HEK293 (cell line): ENCODE measurements at regions not wholly inside any gene's neighbourhood (a gene's known extent, or its start where the extent isn't known, plus 50 kb on each side); places are given as distances from the start of the nearest gene placed in this dataset.

Experiments
- CTCF ChIA-PET: fragments of 350-600 bp; formaldehyde crosslinking; extraction: SDS; loops from one replicate; lab custom pipeline; 2021; ENCODE audit warnings: antibody characterized with exemption; lab: Yijun Ruan, JAX
- POLR2A ChIA-PET: fragments of 300-600 bp; formaldehyde crosslinking; extraction: SDS; loops from one replicate; lab custom pipeline; 2020; ENCODE audit warnings: antibody characterized with exemption, inconsistent platforms; lab: Yijun Ruan, JAX
- H3K27ac ChIP-seq: fragments of 200-500 bp; sonication (Bioruptor generic); 2 replicates; pipeline ENCODE4 v1.5.1; 2014; ENCODE audit warnings: low read depth, low read length, control low read depth, inconsistent platforms; ENCODE audit errors: extremely low read depth
- H3K36me3 ChIP-seq, 2 experiments: fragments of 200-500 bp in 1 of 2; sonication (Bioruptor generic) in 1 of 2; 1 replicate in 1 of 2; 2 replicates in 1 of 2; pipeline ENCODE4 v1.5.1; 2014 to 2017; ENCODE audit warnings: inconsistent platforms in 2 of 2, low read length in 2 of 2; ENCODE audit not compliant: control insufficient read depth in 2 of 2, insufficient read depth in 1 of 2
- H3K4me1 ChIP-seq: fragments of 200-500 bp; sonication (Bioruptor generic); 2 replicates; pipeline ENCODE4 v1.5.1; 2014; ENCODE audit warnings: mild to moderate bottlenecking, low read length, inconsistent platforms; ENCODE audit not compliant: control insufficient read depth, insufficient read depth
- H3K4me3 ChIP-seq: 2 replicates; pipeline ENCODE4 v1.5.1; 2011; ENCODE audit warnings: low read depth, mild to moderate bottlenecking, control low read depth, low read length, moderate library complexity
- H3K9me3 ChIP-seq: fragments of 200-500 bp; sonication (Bioruptor generic); 2 replicates; pipeline ENCODE4 v1.5.1; 2014; ENCODE audit warnings: low read depth, low read length, inconsistent platforms; ENCODE audit not compliant: control insufficient read depth, insufficient read depth
- PATZ1 ChIP-seq: fragments of 450-650 bp; formaldehyde crosslinking; IDR thresholded peaks from 2 replicates; pipeline ENCODE4 v1.5.1; 2016; ENCODE audit warnings: missing biosample characterization, missing genetic modification characterization
- PRDM1 ChIP-seq: fragments of 450-650 bp; formaldehyde crosslinking; IDR thresholded peaks from 2 replicates; pipeline ENCODE4; 2016; ENCODE audit warnings: missing biosample characterization, missing genetic modification characterization
- PRDM2 ChIP-seq: fragments of 450-650 bp; formaldehyde crosslinking; IDR thresholded peaks from 2 replicates; pipeline ENCODE4 v1.5.1; 2016; ENCODE audit warnings: missing biosample characterization, missing genetic modification characterization, borderline replicate concordance
- SETDB1 ChIP-seq: IDR thresholded peaks from one replicate; pipeline ENCODE4 v1.6.1; 2017; ENCODE audit warnings: mild to moderate bottlenecking, low read length, moderate library complexity, mixed read lengths; ENCODE audit not compliant: insufficient read length
- WT1 ChIP-seq: fragments of 450-650 bp; formaldehyde crosslinking; IDR thresholded peaks from 2 replicates; pipeline ENCODE4 v1.5.1; 2016; ENCODE audit warnings: missing biosample characterization, missing genetic modification characterization
- ZBTB20 ChIP-seq: fragments of 450-650 bp; formaldehyde crosslinking; IDR thresholded peaks from 2 replicates; pipeline ENCODE4 v1.5.1; 2016; ENCODE audit warnings: missing biosample characterization, missing genetic modification characterization
- ZFP69B ChIP-seq: fragments of 450-650 bp; formaldehyde crosslinking; IDR thresholded peaks from 2 replicates; pipeline ENCODE4 v1.5.1; 2016; ENCODE audit warnings: missing biosample characterization, missing genetic modification characterization
- ZNF169 ChIP-seq: fragments of 450-650 bp; formaldehyde crosslinking; IDR thresholded peaks from 2 replicates; pipeline ENCODE4 v1.5.1; 2016; ENCODE audit warnings: missing biosample characterization, missing genetic modification characterization
- ZNF354C ChIP-seq: fragments of 450-650 bp; formaldehyde crosslinking; IDR thresholded peaks from 2 replicates; pipeline ENCODE4 v1.5.1; 2016; ENCODE audit warnings: missing biosample characterization, missing genetic modification characterization, low read depth, borderline replicate concordance
- ZNF660 ChIP-seq: fragments of 450-650 bp; IDR thresholded peaks from 2 replicates; pipeline ENCODE4 v1.5.1; 2018; ENCODE audit warnings: missing biosample characterization, mild to moderate bottlenecking, missing genetic modification characterization
- TF ChIP-seq, protein P1 (sequence below): fragments of 450-650 bp; formaldehyde crosslinking; IDR thresholded peaks from 2 replicates; pipeline ENCODE4 v1.5.1; 2016; ENCODE audit warnings: missing biosample characterization, missing genetic modification characterization
- TF ChIP-seq, protein P2 (sequence below): fragments of 450-650 bp; formaldehyde crosslinking; IDR thresholded peaks from 2 replicates; pipeline ENCODE4 v1.5.1; 2016; ENCODE audit warnings: missing biosample characterization, missing genetic modification characterization, low read depth
- TF ChIP-seq, protein P3 (sequence below): fragments of 450-650 bp; formaldehyde crosslinking; IDR thresholded peaks from 2 replicates; pipeline ENCODE4 v1.5.1; 2016; ENCODE audit warnings: missing biosample characterization, missing genetic modification characterization

DNA sequence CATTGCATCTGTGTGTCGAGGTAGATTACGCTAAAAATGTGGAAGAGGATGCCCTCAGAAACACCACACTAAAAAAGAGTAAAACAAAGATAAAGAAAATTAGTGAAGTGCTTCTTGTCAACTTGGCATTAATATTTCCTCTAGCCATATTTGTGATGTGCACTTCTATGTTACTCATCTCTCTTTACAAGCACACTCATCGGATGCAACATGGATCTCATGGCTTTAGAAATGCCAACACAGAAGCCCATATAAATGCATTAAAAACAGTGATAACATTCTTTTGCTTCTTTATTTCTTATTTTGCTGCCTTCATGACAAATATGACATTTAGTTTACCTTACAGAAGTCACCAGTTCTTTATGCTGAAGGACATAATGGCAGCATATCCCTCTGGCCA, 79.0 kb upstream of the SCIN start:
- no peak overlapping the region for H3K4me3 ChIP-seq
- ChIA-PET CTCF (interaction anchor here (0.6 to 2.5 kb wide), 13 partner anchors 28 to 669 kb away, joined by 3 to 123 read pairs (median 8); partner anchors contain the start of gene VWDE), POLR2A (no interaction called here)
- TF ChIP-seq, protein P1, sequence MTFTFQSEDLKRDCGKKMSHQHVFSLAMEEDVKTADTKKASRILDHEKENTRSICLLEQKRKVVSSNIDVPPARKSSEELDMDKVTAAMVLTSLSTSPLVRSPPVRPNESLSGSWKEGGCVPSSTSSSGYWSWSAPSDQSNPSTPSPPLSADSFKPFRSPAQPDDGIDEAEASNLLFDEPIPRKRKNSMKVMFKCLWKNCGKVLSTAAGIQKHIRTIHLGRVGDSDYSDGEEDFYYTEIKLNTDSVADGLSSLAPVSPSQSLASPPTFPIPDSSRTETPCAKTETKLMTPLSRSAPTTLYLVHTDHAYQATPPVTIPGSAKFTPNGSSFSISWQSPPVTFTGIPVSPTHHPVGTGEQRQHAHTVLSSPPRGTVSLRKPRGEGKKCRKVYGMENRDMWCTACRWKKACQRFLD (tag by site-specific recombination), result no peak
- TF ChIP-seq WT1 (tag by site-specific recombination) (no peak), PRDM2 (tag by site-specific recombination) (no peak), PRDM1 (tag by site-specific recombination) (no peak), SETDB1 (no peak), ZFP69B (tag by site-specific recombination) (no peak), ZNF354C (no peak), ZNF169 (tag by site-specific recombination) (no peak)
- TF ChIP-seq, protein P2, sequence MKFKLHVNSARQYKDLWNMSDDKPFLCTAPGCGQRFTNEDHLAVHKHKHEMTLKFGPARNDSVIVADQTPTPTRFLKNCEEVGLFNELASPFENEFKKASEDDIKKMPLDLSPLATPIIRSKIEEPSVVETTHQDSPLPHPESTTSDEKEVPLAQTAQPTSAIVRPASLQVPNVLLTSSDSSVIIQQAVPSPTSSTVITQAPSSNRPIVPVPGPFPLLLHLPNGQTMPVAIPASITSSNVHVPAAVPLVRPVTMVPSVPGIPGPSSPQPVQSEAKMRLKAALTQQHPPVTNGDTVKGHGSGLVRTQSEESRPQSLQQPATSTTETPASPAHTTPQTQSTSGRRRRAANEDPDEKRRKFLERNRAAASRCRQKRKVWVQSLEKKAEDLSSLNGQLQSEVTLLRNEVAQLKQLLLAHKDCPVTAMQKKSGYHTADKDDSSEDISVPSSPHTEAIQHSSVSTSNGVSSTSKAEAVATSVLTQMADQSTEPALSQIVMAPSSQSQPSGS (tag by site-specific recombination), result no peak
- TF ChIP-seq, protein P3, sequence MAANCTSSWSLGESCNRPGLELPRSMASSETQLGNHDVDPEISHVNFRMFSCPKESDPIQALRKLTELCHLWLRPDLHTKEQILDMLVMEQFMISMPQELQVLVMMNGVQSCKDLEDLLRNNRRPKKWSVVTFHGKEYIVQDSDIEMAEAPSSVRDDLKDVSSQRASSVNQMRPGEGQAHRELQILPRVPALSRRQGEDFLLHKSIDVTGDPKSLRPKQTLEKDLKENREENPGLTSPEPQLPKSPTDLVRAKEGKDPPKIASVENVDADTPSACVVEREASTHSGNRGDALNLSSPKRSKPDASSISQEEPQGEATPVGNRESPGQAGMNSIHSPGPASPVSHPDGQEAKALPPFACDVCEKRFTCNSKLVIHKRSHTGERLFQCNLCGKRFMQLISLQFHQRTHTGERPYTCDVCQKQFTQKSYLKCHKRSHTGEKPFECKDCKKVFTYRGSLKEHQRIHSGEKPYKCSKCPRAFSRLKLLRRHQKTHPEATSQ (tag by site-specific recombination), result no peak
- H3K4me1 ChIP-seq, result peaks cover 3% of the 10 kb centered on the region; the same call in 1 of the 2 replicates
- no peaks in the 10 kb centered on the region for H3K36me3 ChIP-seq
- no peak overlapping the region for H3K27ac ChIP-seq
- H3K9me3 ChIP-seq, result no peaks in the 10 kb centered on the region

GRCh38 chr7:12493407-12493806, 77.1 kb upstream of the SCIN start:
- CTCF ChIA-PET, result interaction anchor here (1.5 to 6.9 kb wide), 3 partner anchors 18 to 60 kb away, joined by 3 to 77 read pairs (median 11); no protein-coding TSS in a partner anchor
- POLR2A ChIA-PET, result no interaction called here
- H3K27ac ChIP-seq, result no peak overlapping the region
- no peak for TF ChIP-seq PATZ1 (tag by site-specific recombination)
- 0 out of 2 replicates have a peak, but pooled peaks have one; percentile 15 for TF ChIP-seq ZBTB20 (tag by site-specific recombination)
- TF ChIP-seq ZNF660 (tag by site-specific recombination), result no peak
- TF ChIP-seq, all 188 proteins: peak for 1
- Histone ChIP-seq H3K4me1 (peaks cover 3% of the 10 kb centered on the region; the same call in 1 of the 2 replicates), H3K4me3 (no peak overlapping the region), H3K9me3 (no peaks in the 10 kb centered on the region), H3K36me3 (no peaks in the 10 kb centered on the region)
